ENCODE measurements at regions not wholly inside any gene's neighbourhood (a gene's known extent, or its start where the extent isn't known, plus 50 kb on each side); places are given as distances from the start of the nearest gene placed in this dataset.

DNA sequence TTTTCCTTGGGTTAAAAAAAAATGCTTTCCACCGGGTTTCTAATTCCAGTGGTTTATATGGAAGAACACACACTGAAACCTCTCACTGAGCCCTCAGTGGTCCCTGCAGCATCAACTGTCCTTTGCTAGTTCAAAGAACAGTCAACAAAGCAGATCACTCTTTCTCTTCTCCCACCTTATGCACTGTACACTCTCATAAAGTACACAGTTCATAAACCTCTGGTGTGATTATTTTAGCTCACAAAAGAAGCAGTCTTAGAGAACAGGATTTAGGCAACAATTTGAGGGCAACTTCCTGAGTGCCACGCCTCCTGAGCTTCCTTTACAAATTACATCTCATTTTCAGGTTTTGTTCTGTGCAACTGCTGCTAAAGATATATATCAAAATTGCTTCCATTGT is 728.4 kb upstream of the GOLIM4 start:
- no peaks in the 10 kb centered on the region for H3K36me3 ChIP-seq
- no peak overlapping the region for H3K4me3 ChIP-seq
- H3K27me3 ChIP-seq (ENCODE audit: low read depth), result no peaks in the 10 kb centered on the region
- peaks cover 15% of the 10 kb centered on the region for H3K4me1 ChIP-seq
- H3K27ac ChIP-seq (replicated peaks), result no peak overlapping the region
- no peaks in the 10 kb centered on the region for H3K9me3 ChIP-seq (replicated peaks)
- intact Hi-C loops (cut with micrococcal nuclease), result no loop called here
- no peak for DNase-seq
- no peak for TF ChIP-seq CTCF (IDR thresholded peaks at IDR 0.05; ENCODE audit: borderline replicate concordance)

DNA sequence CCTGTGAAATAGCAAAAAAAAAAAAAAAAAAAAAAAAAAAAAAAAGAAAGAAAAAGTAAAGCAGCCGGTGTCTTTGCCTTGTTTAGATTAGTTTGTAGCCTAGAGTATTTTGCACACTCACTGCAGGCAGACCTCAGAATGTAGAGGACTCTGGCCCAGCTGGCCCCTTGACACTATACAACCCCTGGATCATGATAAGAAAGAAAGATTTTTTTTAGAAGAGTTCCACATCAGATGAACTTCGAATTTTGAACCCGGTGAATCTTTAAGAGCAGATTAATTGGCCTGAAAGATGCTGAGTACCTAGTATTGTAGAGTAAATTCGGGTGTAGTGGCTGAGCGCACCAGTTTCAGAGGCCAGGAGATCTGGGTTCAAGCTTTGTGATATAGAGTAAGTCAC is 727.7 kb upstream of the GOLIM4 start:
- H3K9me3 ChIP-seq (replicated peaks), result no peaks in the 10 kb centered on the region
- H3K4me1 ChIP-seq, result peaks cover 15% of the 10 kb centered on the region
- no peak for DNase-seq
- intact Hi-C loops (cut with micrococcal nuclease), result no loop called here
- H3K27me3 ChIP-seq (ENCODE audit: low read depth), result no peaks in the 10 kb centered on the region
- TF ChIP-seq CTCF (IDR thresholded peaks at IDR 0.05; ENCODE audit: borderline replicate concordance), result no peak
- no peaks in the 10 kb centered on the region for H3K36me3 ChIP-seq
- no peak overlapping the region for H3K27ac ChIP-seq (replicated peaks)
- H3K4me3 ChIP-seq, result no peak overlapping the region

DNA sequence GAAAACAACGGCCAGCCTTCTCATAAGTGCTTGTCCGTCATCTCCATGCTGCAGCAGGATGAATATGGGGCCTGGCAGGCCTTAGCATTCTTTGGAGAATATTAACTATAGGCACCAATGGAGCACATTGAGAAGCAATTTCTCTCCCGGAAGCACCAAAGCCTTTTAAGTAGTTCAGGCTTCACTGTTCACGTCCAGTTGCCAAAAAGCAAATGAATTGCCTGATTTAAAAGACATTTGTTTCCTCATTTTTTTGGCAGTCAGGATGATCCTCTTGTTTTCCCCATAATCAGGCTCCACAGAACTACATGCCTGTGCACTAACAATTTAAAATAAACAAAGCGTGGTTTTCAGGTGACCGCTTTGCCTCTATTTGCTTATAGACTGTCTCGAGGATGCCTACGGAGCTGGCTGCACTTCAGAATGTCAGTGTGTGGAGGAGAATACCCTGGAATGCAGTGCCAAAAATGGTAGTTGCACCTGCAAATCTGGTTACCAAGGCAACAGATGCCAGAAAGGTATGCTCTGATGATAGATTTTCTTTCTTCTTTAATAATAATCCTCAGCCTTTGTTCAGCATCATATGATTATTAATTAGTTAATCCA is 725.2 kb upstream of the GOLIM4 start:
- Histone ChIP-seq H3K9me3 (replicated peaks) (no peaks in the 10 kb centered on the region), H3K4me1 (peaks cover 15% of the 10 kb centered on the region), H3K36me3 (no peaks in the 10 kb centered on the region), H3K27me3 (ENCODE audit: low read depth) (no peaks in the 10 kb centered on the region), H3K27ac (replicated peaks) (no peak overlapping the region), H3K4me3 (no peak overlapping the region)
- no peak for DNase-seq
- TF ChIP-seq CTCF (IDR thresholded peaks at IDR 0.05; ENCODE audit: borderline replicate concordance), result no peak
- intact Hi-C loops (cut with micrococcal nuclease), result no loop called here

- TF ChIP-seq CTCF (IDR thresholded peaks at IDR 0.05; ENCODE audit: borderline replicate concordance), result no peak
- Histone ChIP-seq H3K27ac (replicated peaks) (no peak overlapping the region), H3K27me3 (ENCODE audit: low read depth) (no peaks in the 10 kb centered on the region), H3K36me3 (no peaks in the 10 kb centered on the region), H3K9me3 (replicated peaks) (no peaks in the 10 kb centered on the region), H3K4me3 (no peak overlapping the region), H3K4me1 (peaks cover 6% of the 10 kb centered on the region)
- intact Hi-C loops (cut with micrococcal nuclease), result no loop called here
- DNase-seq, result no peak
Measured at GRCh38 chr3:168817177-168817576, 721.5 kb upstream of the GOLIM4 start.

- peaks cover under 1% of the 10 kb centered on the region for H3K4me1 ChIP-seq
- intact Hi-C loops (cut with micrococcal nuclease), result no loop called here
- no peak overlapping the region for H3K4me3 ChIP-seq
- H3K9me3 ChIP-seq (replicated peaks), result no peaks in the 10 kb centered on the region
- no peaks in the 10 kb centered on the region for H3K27me3 ChIP-seq (ENCODE audit: low read depth)
- H3K27ac ChIP-seq (replicated peaks), result no peak overlapping the region
- H3K36me3 ChIP-seq, result no peaks in the 10 kb centered on the region
- DNase-seq, result no peak
- TF ChIP-seq CTCF (IDR thresholded peaks at IDR 0.05; ENCODE audit: borderline replicate concordance), result no peak
Measured at GRCh38 chr3:168815946-168816345, 720.2 kb upstream of the GOLIM4 start.
